Spleen (tissue), 11 donors: ENCODE measurements at regions not wholly inside any gene's neighbourhood (a gene's known extent, or its start where the extent isn't known, plus 50 kb on each side); places are given as distances from the start of the nearest gene placed in this dataset.

Source experiments
- DNase-seq: peaks from one replicate; pipeline ENCODE4 v3.0.0-alpha.2; 2020
- H3K27ac ChIP-seq, 8 donors: fragments of 200-600 bp; sonication (generic) in 7 of 8; 1 replicate in 4 of 8; 2 replicates in 4 of 8; pipeline versions ENCODE4 v1.5.0 to v1.8.0; 2016 to 2021; ENCODE audit warnings: inconsistent platforms in 4 of 8, mild to moderate bottlenecking in 4 of 8, moderate library complexity in 1 of 8
- H3K27me3 ChIP-seq, 7 donors: fragments of 200-600 bp; sonication (generic) in 6 of 7; replicated peaks in 1 of 7; 1 replicate in 4 of 7; 2 replicates in 3 of 7; pipeline versions ENCODE4 v1.5.0 to v1.8.0; 2016 to 2021; ENCODE audit warnings: inconsistent platforms in 3 of 7, mild to moderate bottlenecking in 1 of 7
- H3K36me3 ChIP-seq, 6 donors: fragments of 200-600 bp; sonication (generic) in 5 of 6; 1 replicate in 4 of 6; 2 replicates in 2 of 6; pipeline versions ENCODE4 v1.5.0 to v1.8.0; 2016 to 2021; ENCODE audit warnings: inconsistent platforms in 2 of 6
- H3K4me1 ChIP-seq, 6 donors: fragments of 200-600 bp; sonication (generic) in 5 of 6; 1 replicate in 3 of 6; 2 replicates in 3 of 6; pipeline versions ENCODE4 v1.5.0 to v1.8.0; 2016 to 2021; ENCODE audit warnings: inconsistent platforms in 3 of 6
- H3K4me3 ChIP-seq, 8 donors: fragments of 200-600 bp; sonication (generic) in 7 of 8; 1 replicate in 4 of 8; 2 replicates in 4 of 8; pipeline versions ENCODE4 v1.5.0 to v1.8.0; 2016 to 2021; ENCODE audit warnings: inconsistent platforms in 4 of 8, mild to moderate bottlenecking in 4 of 8, moderate library complexity in 2 of 8
- H3K9me3 ChIP-seq, 8 donors: fragments of 200-600 bp; sonication (generic) in 7 of 8; 1 replicate in 4 of 8; 2 replicates in 4 of 8; pipeline versions ENCODE4 v1.5.0 to v1.8.0; 2016 to 2021; ENCODE audit warnings: inconsistent platforms in 4 of 8
- CTCF ChIP-seq, 11 experiments: fragments of 200-600 bp in 7 of 11; fragments of 450-650 bp in 4 of 11; sonication (generic) in 4 of 11; IDR thresholded peaks in 8 of 11; conservative IDR thresholded peaks in 3 of 11; 1 replicate in 7 of 11; 2 replicates in 4 of 11; pipeline versions ENCODE4 v1.4.0 to v1.8.0; 2016 to 2021; ENCODE audit warnings: antibody characterized with exemption in 11 of 11, inconsistent platforms in 4 of 11, mild to moderate bottlenecking in 1 of 11
- POLR2A ChIP-seq, 3 donors: fragments of 450-650 bp; IDR thresholded peaks; one replicate each; pipeline ENCODE4 v1.5.1; 2017; ENCODE audit warnings: antibody characterized with exemption in 3 of 3, mild to moderate bottlenecking in 1 of 3
- POLR2AphosphoS5 ChIP-seq, 3 donors: sonication (generic); formaldehyde crosslinking; IDR thresholded peaks; one replicate each; pipeline ENCODE4 v1.5.1; 2017; ENCODE audit warnings: antibody characterized with exemption in 3 of 3
- WGBS, 5 donors: extraction: QIAGEN DNeasy Blood & Tissue Kit in 3 of 5; methylation state at CpG; one replicate each; pipeline versions ENCODE4 v1.1.5 to v1.1.7; 2013 to 2018; 5-methylcytosine and 5-hydroxymethylcytosine counted together
- intact Hi-C: fragments of 100-400 bp; cut with DNase I; formaldehyde crosslinking; loops from one replicate; pipeline ENCODE4 v1.15.0; 2023; ENCODE audit warnings: low total_unique reads
- donor health status: healthy with polysubstance abuse.
- donor health status: DM: no; HTN: no; CAD: no; lungs with moderate emphysema.
- donor health status: DM: no; HTN: no; CAD: no.
- donor health status: Bipolar disorder and iron deficiency.
- donor health status: healthy.
- donor health status: DM: no; HTN: no; CAD: no.
- donor health status: DM: yes; HTN: yes; CAD: no.

- H3K36me3 ChIP-seq: no peaks in the 10 kb centered on the region
- no peaks in the 10 kb centered on the region for H3K27me3 ChIP-seq
- intact Hi-C loops: no loop called here
- TF ChIP-seq POLR2AphosphoS5 (IDR thresholded peaks at IDR 0.05) (no peak), CTCF (IDR thresholded peaks at IDR 0.05 in 8 of 11, conservative IDR thresholded peaks at IDR 0.05 in 3 of 11) (no peak), POLR2A (IDR thresholded peaks at IDR 0.05) (no peak)
- peaks cover 0 to 11% (median 0%) of the 10 kb centered on the region in 8 donors for H3K9me3 ChIP-seq
- no peaks in the 10 kb centered on the region for H3K4me1 ChIP-seq
- no peak overlapping the region for H3K4me3 ChIP-seq
- no peak overlapping the region for H3K27ac ChIP-seq
- no peak for DNase-seq
These were observed 57.1 kb upstream of the USP38 start for GRCh38 chr4:143127621-143128020.

DNA sequence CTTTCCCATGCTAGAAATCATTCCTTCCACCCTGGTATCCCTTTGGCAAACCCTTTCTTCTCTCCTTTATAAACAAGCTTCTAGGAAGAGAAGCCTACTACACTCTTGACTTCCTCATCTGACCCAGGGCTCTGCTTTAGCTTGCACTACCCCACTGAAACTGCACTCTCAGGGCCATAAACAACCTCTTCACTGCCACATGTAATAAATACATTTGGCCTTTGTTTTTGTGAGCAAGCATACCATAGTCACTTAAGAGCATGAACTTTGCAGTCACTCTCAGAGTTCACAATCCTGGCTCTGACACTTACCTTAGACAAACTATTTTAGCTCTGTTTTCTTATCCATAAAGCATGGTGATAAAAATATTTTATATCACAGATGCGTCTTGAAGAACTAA, 50.7 kb upstream of the USP38 start:
- no peak overlapping the region for H3K4me3 ChIP-seq
- TF ChIP-seq CTCF (IDR thresholded peaks at IDR 0.05 in 8 of 11, conservative IDR thresholded peaks at IDR 0.05 in 3 of 11): no peak
- no peak for TF ChIP-seq POLR2A (IDR thresholded peaks at IDR 0.05)
- TF ChIP-seq POLR2AphosphoS5 (IDR thresholded peaks at IDR 0.05): no peak
- WGBS, 5 donors: 0 to 98% (median 44%) methylated on average over 1 of the region's 1 CpG

More for the DNA sequence above, 50.7 kb upstream of the USP38 start:
- H3K36me3 ChIP-seq: no peaks in the 10 kb centered on the region
- DNase-seq: no peak
- no peak overlapping the region for H3K27ac ChIP-seq
- intact Hi-C loops: no loop called here
- no peaks in the 10 kb centered on the region for H3K9me3 ChIP-seq
- no peaks in the 10 kb centered on the region for H3K27me3 ChIP-seq
- no peaks in the 10 kb centered on the region for H3K4me1 ChIP-seq
